NCI-H1694 treated with DMSO at 0.1 percent for 48 hours (cell line): ENCODE measurements at regions not wholly inside any gene's neighbourhood (a gene's known extent, or its start where the extent isn't known, plus 50 kb on each side); places are given as distances from the start of the nearest gene placed in this dataset.
"Not testable (repeated sequence)": the region's sequence is repeated elsewhere in the genome, so short reads cannot be mapped to it uniquely, and the experiment has no call there.

Source experiments
- DNase-seq: peaks from one replicate; lab custom pipeline; 2025; lab: John Stamatoyannopoulos, UW

DNA sequence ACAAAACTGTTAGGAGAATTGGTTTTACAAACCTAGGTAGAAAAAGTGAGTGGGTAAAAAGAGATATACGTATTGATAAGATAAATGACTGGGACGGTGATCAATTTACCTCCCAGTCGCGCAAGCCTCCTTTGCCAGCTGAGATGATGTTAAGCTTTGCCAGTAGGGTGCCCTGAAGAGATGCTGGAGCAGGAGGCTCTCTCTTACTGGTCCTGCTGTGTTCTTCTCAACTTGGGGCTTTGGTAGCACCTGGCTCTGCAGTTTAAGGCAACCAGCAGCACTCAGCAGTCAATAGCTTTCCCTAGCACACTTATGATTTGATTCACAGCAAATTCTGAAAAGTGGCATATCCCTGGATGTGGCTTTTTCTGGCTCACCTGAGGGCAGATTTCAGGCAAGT, 1461.7 kb downstream of the ADGRL3 start:
- no peak for DNase-seq

DNA sequence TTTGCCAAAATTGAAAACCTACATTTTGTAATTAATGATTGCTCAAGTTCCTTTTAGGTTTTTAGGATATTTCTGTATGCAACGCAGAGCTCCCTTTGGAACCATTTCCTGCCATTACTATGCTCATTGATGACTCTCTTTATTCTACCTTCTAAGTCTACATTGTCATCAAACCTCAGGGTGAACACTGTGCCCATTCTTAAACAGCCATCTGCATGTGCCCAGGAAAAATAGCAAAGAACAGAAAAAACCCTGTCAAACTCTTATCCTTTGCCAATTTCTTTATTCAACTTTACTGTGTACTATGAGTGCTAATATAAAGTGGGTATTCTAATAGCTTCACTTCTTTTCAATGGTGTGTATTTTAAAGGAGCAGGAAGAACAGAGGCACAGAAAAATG, 1455.9 kb downstream of the ADGRL3 start:
- no peak for DNase-seq

DNA sequence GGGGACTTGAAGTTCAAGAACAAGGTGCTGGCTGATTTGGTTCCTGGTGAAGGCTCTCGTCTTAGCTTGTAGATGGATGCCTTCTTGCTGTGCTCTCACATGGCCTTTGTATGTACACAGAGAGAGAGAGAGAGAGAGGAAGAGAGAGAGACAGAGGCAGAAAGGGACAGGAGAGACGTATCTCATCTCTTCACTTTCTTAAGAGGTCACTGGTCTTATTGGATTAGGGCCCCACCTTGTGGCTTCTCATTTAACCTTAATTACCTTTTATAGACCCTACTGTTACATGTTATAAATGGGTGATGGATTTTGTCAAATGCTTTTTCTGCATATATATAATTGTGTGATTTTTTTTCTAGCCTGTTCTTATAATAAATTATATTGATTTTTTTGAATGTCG, 1444.2 kb downstream of the ADGRL3 start:
- peak; percentile 39 for DNase-seq

DNA sequence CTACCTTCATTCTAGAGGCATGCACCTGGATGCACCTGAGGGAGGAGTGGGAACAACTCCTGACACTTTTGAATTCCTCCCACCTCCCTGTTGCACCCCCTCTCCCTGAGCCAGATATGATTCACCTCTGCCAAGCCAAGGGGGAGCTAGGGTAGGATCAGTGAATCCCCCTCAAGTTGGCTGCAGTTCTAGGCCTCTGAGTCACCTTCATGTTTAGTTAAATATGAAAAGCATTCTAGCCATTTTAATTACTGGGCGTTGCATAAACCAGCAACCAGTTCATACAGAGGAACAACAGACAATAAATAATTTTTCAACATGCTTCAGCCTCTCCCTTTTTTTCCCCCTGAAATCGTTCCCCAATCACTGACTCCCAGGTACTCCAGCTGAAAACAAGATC, 1440.2 kb downstream of the ADGRL3 start:
- no peak for DNase-seq

DNA sequence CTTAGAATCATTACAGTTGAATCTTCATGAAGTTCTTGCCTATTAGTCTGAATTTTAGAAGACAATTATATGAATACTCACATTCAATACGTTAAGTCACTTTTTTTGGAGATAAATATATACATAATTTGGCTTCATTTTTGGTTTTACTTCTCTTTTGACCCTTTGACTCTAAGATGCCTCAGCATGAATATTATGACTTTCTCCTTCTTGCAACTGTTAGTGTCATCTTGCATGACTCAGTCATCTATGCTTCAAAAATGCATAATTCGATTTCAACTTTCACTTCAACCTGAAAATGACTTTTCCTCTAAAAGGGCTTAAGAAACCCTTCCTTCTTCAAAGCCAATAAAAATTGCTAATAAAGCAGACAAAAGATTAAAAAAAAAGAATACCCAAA, 1427.5 kb downstream of the ADGRL3 start:
- no peak for DNase-seq

DNA sequence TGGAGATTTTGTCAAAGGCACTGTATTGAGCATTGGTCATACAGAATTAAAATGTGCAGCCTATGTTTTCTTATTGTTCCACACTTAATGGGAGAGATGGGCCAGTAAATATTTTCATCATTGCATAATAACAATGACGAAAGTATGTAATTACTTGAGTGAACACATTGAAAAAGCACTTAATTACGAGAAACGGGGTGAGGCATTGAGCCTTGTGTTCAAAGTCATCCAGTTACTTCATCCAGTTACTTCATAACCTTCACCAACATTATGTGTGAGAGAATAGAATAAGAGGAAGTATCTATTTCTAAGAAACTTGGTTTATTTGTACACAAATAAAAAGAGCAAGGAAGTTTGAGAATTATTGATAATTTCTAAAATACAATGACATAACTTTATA, 1427.0 kb downstream of the ADGRL3 start:
- no peak for DNase-seq

DNA sequence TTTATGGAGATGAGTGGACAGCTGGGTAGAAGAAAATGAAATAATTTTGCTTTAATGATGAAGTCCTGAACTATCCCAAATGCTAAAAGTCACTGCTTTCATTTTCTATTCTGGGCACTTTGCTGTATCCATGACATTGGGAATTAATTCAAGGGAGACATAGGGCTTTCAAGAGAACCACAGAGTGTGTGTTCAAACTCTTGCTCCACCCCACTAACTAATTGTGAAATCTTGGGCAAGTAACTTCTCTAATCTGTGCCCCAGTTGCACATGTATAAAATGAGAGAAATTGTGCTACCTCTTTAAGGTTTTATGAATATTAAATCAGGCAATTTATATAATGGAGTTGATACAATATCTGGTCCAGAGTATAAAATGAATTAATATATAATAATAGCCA, 1422.0 kb downstream of the ADGRL3 start:
- DNase-seq = no peak

DNA sequence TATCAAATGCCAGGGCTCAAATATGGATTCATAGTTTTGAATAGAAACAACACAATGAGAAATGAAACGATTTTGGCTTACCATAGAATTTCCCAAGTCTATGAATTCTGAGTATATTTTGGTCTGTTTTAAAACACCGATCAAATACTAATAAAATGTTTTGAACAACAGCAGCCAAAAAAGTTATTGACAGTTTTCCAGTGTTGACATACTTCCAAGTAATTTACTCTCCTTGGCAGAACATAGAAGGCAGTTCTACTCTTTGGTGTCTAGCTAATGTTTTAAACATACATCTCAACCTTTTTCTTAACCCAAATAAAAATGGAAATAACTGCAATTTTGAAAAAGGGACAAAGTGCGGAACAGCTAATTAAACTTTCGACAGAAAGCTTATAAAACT, 1419.8 kb downstream of the ADGRL3 start:
- DNase-seq = no peak

DNA sequence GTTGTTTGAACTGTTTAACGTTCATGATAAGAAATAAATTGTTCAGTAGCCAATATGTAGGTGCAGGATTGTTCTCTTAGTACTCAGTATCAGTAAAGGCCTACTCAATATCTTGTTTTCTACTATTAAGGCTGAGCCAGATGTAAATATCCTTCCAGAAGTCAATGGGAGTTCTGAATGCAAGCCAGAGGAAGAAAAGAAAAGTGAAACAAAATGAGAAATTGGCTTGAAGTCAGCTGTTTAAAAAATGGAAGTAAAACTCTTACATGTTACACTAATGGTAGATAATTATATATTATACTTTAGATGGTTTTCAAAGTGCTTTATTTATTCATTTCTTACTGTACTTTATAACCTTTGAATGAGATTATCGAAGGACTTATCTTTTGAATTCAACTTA, 1417.9 kb downstream of the ADGRL3 start:
- DNase-seq = no peak

DNA sequence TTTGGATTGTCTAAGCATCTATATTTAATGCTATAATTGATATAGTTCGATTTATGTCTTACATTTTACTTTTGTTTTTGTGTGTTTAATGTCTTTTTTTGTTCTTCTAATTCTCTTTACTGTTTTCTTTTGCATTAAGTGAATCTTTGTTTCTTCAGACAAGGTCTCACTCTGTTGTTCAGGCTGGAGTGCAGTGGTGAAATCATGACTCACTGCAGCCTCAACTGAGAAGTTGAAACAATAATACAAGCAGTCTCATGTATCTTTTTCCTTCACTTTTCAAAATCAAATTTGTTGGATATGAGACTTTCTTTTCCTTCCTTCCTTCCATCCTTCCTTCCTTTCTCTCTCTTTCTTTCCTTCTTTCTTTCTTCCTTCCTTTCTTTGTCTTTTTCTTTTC, 1401.6 kb downstream of the ADGRL3 start:
- DNase-seq = no peak

DNA sequence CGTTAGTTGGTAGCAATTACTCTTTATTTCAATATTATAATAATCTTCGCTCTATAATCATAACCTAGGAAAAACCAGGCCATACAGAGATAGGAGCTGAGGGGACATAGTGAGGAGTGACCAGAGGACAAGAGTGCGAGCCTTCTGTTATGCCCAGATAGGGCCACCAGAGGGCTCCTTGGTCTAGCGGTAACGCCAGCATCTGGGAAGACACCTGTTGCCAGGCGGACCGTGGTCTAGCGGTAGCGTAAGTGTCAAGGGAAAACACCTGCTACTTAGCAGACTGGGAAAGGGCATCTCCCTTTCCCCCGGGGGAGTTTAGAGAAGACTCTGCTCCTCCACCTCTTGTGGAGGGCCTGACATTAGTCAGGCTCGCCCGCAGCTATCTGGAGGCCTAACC, 1395.1 kb downstream of the ADGRL3 start:
- not testable (repeated sequence) for DNase-seq

DNA sequence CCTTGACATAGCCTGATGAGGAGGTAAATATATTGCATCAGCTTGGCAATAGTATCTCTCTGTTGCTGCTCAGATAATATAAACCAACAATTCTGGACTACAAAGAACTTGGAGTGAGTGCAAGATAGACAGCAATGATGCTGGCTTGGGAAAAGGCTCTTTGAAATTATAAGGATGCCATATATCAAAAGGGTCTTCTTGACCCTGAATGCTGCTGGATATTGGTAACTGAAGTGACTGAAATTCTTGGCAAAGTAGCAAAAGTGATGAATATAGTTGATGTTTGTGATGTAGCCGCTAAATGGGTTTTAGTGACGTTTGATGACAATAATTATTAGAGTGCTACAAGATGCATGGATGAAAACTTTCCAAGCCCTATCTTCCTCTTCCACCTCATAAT, 1391.6 kb downstream of the ADGRL3 start:
- no peak for DNase-seq

DNA sequence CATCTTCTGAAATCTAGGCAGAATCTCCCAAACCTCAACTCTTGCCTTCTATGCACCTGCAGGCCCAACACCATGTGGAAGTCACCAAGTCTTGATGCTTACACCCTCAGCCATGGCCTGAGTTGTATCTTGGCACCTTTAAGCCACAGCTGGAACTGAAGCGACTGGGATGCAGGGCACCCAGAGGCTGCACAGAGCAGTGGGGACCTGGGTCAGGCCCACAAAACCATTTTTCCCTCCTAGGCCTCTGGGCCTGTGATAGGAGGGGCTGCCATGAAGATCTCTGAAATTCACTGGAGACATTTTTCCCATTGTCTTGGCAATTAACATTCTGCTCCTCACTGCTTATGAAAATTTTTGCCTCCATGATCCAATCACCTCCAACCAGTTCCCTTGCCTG, 1388.5 kb downstream of the ADGRL3 start:
- no peak for DNase-seq

DNA sequence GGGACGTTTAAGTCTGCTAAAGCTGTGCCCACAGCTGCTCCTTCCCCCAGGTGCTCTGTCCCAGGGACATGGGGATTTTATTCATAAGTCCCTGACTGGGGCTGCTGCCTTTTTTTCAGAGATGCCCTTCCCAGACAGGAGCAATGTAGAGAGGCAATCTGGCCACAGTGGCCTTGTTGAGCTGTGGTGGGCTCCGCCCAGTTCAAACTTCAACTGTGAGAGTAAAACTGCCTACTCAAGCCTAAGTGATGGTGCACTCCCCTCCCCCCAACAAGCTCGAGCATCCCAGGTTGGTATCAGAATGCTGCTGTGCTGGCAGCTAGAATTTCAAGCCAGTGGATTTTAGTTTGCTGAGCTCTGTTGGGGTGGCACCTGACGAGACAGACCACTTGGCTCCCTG, 1371.4 kb downstream of the ADGRL3 start:
- no peak for DNase-seq

DNA sequence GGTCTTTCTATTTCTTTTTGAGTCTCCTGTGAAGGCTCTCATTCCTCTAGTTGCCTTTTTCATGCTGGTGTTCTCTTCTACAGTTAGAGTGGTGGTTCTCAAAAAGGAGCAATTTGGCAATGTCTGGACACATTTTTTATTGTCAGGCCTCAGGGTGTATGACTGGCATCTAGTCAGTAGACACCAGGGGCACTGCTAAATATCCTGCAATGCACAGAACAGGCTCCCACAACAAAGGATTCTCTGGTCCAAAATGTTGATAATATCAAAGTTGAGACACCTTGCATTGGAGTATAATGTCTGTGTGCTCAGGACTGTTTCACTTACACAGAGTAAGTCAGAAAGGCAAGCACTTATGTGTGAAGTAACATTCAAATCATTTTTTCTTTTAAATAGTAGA, 1360.7 kb downstream of the ADGRL3 start:
- no peak for DNase-seq

DNA sequence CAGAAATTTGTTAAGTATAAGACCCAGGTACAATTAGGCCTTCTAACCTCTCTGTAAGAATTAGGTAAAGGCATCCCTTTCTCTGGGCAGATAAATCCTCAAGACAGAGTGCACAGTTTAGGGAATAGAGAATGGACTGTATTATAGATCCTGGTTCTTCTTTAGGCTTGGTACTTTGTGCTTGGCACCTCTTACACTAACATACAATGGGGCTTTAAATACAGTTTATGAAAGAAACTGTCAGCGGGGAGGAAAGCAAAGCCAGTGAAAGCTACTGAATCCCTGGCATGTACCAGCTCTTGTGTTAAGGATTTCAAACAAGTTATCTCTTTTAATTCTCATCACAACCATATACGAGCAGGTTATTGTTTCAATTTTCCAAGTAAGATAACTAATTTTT, 1350.0 kb downstream of the ADGRL3 start:
- no peak for DNase-seq

DNA sequence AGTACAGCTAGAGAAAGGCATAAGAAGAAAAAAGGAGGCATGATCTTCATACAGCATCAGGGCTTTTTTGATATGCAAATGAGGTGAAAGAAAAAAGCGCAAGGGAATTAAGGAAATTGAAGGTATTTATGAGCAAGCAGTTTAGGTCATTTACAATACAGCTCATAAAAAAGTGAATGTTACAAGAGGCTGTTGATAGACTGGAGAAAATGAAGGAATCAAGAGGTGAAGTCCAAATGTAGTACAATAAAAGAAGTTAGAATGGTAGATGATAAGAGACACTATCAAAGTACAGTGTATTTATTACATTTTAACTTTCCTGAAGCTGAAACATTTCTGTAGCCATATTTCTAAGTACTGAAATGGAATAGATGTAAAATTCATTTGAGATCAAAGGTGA, 1349.5 kb downstream of the ADGRL3 start:
- DNase-seq = no peak

DNA sequence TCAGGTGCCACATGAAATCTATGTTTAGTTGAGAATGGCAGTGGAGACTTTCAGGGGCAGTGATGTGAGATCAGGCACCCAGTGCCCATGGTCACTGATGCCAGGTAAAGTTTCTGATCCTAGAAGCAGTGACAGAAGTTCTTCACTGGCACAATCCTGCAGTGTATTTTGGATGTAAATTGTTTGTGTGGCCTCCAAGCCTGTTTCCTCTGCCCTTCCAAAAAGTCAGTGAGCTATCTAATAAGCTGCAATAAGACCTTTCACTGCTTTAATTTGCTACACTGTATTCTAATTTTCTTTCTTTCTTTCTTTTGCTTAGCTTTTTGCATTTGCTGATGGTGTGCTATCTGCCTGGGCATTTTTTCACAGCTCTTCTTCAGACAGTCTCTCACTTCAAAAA, 1348.6 kb downstream of the ADGRL3 start:
- DNase-seq = no peak

DNA sequence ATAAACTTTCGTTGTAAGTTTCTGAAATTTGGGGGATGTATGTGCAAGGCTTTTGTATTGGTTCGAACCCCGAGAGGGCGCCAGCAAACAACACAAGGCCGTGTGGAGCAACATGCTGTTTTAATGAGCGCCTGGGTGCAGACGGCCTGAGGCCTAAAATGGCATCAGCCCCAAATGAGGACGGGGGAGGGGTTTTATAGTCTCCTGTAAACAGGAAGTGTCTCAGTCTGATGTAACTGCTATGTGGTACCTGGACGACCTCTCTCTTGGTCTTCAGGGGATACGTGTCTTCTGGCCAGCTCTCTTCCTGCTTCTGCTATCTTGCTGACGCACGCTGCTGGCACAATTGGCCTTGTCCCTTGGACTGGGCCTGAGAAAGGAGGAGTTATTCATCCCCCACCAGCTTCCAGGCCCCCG, 1348.0 kb downstream of the ADGRL3 start:
- no peak for DNase-seq

DNA sequence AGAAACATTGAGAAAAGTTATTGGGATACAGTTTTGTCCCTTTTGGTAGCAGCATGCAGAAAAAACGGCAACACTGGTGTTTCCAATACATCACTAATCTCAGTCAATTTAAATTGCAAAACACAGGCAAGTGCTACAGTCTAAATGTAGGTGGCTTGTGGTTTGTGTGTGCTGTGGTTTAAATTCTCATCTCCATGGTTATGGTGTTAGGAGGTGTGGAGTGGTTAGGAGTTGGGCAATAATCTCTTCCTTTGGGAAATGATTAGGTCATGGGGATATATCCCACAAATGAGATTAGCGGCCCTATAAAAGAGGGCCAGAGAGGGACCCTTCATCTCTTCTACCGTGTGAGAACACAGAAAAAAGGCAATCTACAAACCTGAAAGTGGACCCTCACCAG, 1344.3 kb downstream of the ADGRL3 start:
- DNase-seq = no peak

DNA sequence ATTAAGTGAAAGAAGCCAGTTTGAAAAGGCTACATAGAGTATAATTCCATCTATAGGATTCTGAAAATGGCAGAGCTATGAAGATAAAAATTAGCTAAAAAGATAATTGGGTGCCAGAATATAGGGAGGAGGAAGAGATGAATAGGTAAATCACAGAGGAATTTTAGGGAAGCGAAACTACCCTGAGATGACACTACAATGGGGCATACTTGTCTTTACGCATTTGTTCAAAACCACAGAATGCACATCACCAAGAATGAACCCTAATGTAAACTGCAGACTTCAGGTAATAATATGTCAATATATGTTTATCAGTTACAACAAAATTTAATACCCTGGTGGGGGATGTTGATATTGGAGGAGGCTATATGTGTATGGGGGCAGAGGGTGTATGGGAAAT, 1342.9 kb downstream of the ADGRL3 start:
- no peak for DNase-seq

DNA sequence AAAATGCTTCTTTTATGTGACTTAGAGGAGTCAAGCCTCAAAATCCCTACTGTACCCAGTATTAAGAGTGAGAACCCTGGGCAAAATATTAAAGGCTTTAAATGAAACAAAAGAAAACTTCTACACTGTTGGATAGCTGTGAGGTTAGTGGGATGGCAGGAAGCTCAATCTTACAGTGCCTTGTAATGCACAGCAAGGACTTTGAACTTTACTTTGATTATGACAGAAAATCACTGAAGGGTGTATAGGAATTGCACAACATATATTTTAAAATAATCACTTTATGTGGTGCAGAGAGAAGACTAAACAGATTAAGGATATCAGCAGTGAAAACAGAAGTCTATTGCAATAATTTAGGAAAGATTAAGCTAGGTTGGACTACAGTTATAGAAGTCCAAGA, 1333.4 kb downstream of the ADGRL3 start:
- no peak for DNase-seq

DNA sequence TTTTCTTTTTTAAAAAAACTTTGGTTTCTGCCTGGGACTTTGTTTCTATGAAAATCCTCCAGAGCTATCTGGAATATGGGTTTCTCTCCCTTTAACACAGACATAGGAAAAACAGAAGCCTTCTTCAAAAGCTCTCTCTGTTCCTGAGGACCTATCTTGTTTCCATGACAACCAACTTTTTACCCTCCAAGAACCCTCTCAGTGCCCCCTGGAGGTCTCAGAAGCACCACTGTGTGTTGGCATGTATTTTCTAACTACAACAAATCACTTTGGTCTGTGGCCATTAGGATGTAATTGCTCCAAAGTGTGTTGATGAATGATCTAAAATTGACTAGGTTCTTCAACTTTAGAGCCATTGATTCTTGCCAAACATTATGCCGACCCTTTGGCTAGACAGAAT, 1331.6 kb downstream of the ADGRL3 start:
- DNase-seq = no peak

DNA sequence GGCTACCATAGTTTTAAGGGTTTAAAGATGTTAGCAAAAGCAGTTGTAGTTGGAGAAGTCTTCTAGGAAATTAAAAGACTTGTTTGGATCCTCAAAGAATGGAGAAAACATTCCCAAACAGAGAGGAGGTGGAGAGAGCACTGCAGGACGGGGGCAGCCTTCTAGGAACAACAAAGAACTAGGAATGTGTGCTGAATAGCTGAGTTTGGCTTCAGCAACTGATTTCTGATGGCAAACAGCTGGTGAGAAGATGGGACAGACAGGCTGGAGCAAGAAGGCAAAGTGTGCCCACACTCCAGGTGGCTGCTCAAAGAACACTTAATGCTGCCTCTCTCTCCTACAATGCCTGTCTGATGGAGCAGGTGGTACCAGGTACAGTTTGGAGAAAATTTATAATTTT, 1331.1 kb downstream of the ADGRL3 start:
- no peak for DNase-seq

DNA sequence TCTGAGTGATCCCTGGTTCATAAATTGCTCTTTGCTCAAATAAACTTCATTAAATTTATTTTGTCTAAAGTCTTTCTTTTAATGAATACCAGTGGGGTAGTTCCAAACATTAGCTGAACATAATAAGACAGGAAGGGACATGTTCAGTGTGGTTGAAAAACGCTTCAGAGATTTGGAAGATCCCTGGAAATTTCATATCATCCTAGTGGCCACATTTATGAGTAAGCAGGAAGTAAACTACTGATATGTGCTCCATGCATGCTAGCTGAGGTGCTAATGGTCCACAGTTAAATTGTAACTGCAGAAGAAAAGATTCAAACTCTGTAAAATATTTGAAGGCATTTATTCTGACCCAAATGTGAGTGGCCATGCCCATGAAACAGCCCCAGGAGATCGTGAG, 1328.7 kb downstream of the ADGRL3 start:
- DNase-seq = no peak
